ENCODE measurements at regions not wholly inside any gene's neighbourhood (a gene's known extent, or its start where the extent isn't known, plus 50 kb on each side); places are given as distances from the start of the nearest gene placed in this dataset.
"Not testable (repeated sequence)": the region's sequence is repeated elsewhere in the genome, so short reads cannot be mapped to it uniquely, and the experiment has no call there.

DNA sequence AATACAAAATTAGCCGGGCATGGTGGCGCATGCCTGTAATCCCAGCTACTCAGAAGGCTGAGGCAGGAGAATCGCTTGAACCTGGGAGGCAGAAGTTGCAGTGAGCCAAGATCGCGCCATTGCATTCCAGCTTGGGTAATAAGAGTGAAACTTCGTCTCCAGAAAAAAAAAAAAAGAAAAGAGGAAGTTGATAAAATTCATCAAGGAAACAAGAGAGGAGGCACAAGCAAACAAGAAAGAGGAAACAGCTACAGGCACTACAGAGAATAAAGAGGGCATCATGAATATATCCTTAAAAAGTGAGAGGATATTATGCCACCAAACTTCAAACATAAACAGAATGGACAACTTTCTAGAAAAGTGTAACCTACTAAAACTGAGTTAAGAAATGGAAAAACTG lies 98.3 kb downstream of the NIBAN1 start:
- not testable (repeated sequence) for H3K9me3 ChIP-seq (ENCODE audit: control insufficient read depth, insufficient read depth, low read length); H3K36me3 ChIP-seq (ENCODE audit: control insufficient read depth, insufficient read depth, low read length); H3K27ac ChIP-seq (ENCODE audit: low read depth, low read length); H3K4me3 ChIP-seq (ENCODE audit: low read depth, low read length); H3K27me3 ChIP-seq (ENCODE audit: control insufficient read depth, insufficient read depth, low read length); H3K4me1 ChIP-seq (ENCODE audit: control insufficient read depth, insufficient read depth, low read length); DNase-seq (ENCODE audit: low read depth in 4 of 6, low spot score in 6 of 6)
- 84% methylated on average over 4 of the region's 6 CpGs for WGBS (ENCODE audit: insufficient coverage)

DNA sequence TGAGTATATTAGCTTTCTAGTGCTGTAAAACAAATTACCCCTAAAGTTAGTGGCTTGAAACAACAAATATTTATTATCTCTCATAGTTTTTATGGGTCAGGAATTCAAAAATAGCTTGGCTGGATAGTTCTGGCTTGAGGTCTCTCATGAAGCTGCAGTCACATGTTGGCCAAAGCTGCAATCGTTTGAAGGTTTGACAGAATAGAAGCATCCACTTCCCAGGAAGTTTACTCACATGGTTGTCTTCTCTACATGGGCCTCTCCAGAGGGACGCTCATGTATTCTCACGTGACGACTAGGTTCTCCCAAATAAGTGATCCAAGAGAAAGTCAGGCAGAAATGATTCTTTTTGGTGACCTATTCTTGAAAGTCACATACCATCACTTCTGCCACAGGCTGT lies 99.1 kb downstream of the NIBAN1 start:
- DNase-seq (ENCODE audit: low read depth in 4 of 6, low spot score in 6 of 6), result no peak
- Histone ChIP-seq H3K9me3 (ENCODE audit: control insufficient read depth, insufficient read depth, low read length) (no peaks in the 10 kb centered on the region), H3K27ac (ENCODE audit: low read depth, low read length) (no peak overlapping the region), H3K36me3 (ENCODE audit: control insufficient read depth, insufficient read depth, low read length) (no peaks in the 10 kb centered on the region), H3K27me3 (ENCODE audit: control insufficient read depth, insufficient read depth, low read length) (no peaks in the 10 kb centered on the region), H3K4me3 (ENCODE audit: low read depth, low read length) (no peak overlapping the region), H3K4me1 (ENCODE audit: control insufficient read depth, insufficient read depth, low read length) (no peaks in the 10 kb centered on the region)
- 80% methylated on average over 1 of the region's 4 CpGs for WGBS (ENCODE audit: insufficient coverage)

DNA sequence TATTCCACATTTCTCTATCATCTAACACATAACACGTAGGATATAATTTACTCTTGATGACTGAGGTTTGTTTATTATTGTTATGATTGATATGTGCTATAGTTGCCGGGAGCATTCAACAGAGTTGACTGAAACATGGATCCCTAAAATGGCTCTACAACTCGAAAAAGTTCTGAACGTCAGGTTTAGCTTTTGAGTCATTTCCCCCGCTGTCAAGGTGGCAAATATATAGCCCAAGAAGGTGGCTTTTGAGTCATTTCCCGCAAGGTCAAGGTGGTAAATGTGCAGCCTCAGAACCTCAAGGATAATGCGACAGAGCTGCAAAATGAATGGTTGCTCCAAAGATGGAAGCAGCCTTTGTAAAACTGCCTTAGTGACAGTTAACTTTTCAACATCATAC lies 104.0 kb downstream of the NIBAN1 start:
- Histone ChIP-seq H3K27ac (ENCODE audit: low read depth, low read length) (no peak overlapping the region), H3K9me3 (ENCODE audit: control insufficient read depth, insufficient read depth, low read length) (no peaks in the 10 kb centered on the region), H3K27me3 (ENCODE audit: control insufficient read depth, insufficient read depth, low read length) (no peaks in the 10 kb centered on the region), H3K4me3 (ENCODE audit: low read depth, low read length) (no peak overlapping the region), H3K4me1 (ENCODE audit: control insufficient read depth, insufficient read depth, low read length) (no peaks in the 10 kb centered on the region), H3K36me3 (ENCODE audit: control insufficient read depth, insufficient read depth, low read length) (no peaks in the 10 kb centered on the region)
- no peak for DNase-seq (ENCODE audit: low read depth in 4 of 6, low spot score in 6 of 6)
- WGBS (ENCODE audit: insufficient coverage), result 69% methylated on average over 6 of the region's 7 CpGs

DNA sequence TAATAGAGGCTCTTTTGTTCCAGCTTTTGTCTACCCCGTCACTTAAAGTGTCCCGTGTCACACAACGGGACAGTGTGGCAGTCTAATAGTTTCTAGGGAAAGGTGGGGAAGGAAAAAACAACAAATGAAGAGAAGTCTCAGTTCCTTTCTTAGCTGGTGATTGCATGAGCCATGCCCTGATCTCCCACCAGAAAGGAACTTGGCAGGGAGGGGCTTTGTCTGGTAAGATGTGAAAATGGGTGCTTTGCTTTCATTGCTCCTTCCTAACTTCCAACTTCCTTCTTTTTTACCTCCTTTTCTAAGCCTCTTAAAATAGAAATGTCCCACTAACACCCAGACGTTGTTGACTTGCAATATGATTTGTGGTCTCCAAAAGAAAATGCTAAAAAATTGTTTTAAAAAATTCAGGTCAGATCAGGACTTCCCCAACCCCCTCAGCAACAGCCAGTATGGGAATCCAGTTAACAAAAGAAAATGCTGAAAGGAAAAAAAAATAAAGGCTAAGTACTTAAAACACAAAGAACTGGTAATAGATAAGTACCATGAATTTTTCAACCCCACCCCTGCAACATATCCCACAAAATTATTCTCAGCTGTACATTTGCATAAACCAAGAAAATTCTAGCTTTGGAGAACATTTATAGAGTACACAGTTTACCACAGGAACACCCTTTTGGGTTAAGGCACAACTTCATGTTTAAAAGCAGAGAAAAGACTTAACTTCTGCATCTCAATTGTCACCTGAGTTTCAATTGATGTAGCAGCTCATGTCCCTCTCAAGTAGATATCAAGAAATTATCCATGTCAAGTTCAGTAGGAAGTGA lies 106.2 kb downstream of the NIBAN1 start:
- Histone ChIP-seq H3K27me3 (ENCODE audit: control insufficient read depth, insufficient read depth, low read length) (no peaks in the 10 kb centered on the region), H3K4me3 (ENCODE audit: low read depth, low read length) (no peak overlapping the region), H3K4me1 (ENCODE audit: control insufficient read depth, insufficient read depth, low read length) (no peaks in the 10 kb centered on the region), H3K36me3 (ENCODE audit: control insufficient read depth, insufficient read depth, low read length) (no peaks in the 10 kb centered on the region), H3K9me3 (ENCODE audit: control insufficient read depth, insufficient read depth, low read length) (no peaks in the 10 kb centered on the region), H3K27ac (ENCODE audit: low read depth, low read length) (no peak overlapping the region)
- WGBS (ENCODE audit: insufficient coverage), result 20% methylated on average over 2 of the region's 4 CpGs
- no peak for DNase-seq (ENCODE audit: low read depth in 4 of 6, low spot score in 6 of 6)

DNA sequence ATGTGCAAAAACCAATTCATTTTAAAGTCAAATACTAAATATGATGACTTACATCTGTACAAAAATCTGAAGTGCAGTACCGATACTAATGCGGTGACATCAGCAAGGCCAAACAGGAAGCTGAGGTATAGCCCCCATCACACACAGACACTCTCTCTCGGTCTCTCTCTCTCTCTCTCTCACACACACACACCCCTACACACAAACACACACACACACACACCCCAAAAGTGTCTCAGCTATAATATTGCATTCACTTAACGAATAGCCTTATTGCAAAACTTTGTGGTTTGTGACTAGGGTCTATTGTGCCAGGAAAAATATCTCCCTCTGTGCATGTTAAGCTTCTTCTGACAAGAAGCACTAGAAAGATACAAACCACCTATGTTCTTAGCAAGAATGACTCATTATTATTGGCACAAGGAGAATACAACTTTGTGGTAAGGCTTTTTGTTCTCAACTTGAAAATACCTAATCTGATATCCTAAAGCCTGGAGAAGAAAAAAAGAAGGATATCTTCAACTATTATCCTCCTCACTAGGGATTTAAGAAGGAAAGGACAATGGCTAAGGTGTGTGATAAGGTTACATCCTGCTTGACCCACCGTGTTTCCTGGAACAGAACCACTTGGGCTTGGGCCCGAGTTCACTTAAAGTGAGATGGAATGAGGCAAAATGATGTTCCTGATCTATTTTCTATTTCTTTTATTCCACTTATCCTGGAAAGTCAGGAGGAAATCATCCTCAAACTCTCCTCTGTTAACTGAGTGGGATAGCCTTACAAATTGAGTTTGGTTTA lies 107.1 kb downstream of the NIBAN1 start:
- Histone ChIP-seq H3K27ac (ENCODE audit: low read depth, low read length) (no peak overlapping the region), H3K4me3 (ENCODE audit: low read depth, low read length) (no peak overlapping the region), H3K36me3 (ENCODE audit: control insufficient read depth, insufficient read depth, low read length) (no peaks in the 10 kb centered on the region), H3K9me3 (ENCODE audit: control insufficient read depth, insufficient read depth, low read length) (no peaks in the 10 kb centered on the region), H3K27me3 (ENCODE audit: control insufficient read depth, insufficient read depth, low read length) (no peaks in the 10 kb centered on the region), H3K4me1 (ENCODE audit: control insufficient read depth, insufficient read depth, low read length) (no peaks in the 10 kb centered on the region)
- no peak for DNase-seq (ENCODE audit: low read depth in 4 of 6, low spot score in 6 of 6)
- WGBS (ENCODE audit: insufficient coverage), result 100% methylated on average over 1 of the region's 6 CpGs

DNA sequence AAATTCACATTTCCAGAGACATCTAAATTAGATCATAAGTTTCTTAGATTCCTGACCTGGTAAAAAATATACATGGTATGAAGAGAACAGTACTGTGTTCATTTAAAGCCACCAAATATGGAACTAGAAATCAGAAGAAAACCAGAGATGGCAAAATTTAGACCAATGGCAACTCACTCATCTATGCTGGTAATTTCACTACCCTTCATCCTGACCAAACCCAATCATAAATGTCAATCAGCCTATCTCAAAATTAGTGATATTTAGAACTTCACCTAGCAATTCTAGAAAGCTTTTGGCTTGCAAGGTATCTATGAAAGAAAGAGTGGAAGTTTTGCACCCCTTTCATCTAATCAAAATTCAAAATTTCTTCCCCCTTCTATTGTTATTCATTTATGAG lies 107.7 kb downstream of the NIBAN1 start:
- Histone ChIP-seq H3K9me3 (ENCODE audit: control insufficient read depth, insufficient read depth, low read length) (no peaks in the 10 kb centered on the region), H3K27ac (ENCODE audit: low read depth, low read length) (no peak overlapping the region), H3K27me3 (ENCODE audit: control insufficient read depth, insufficient read depth, low read length) (no peaks in the 10 kb centered on the region), H3K4me1 (ENCODE audit: control insufficient read depth, insufficient read depth, low read length) (no peaks in the 10 kb centered on the region), H3K36me3 (ENCODE audit: control insufficient read depth, insufficient read depth, low read length) (no peaks in the 10 kb centered on the region), H3K4me3 (ENCODE audit: low read depth, low read length) (no peak overlapping the region)
- no peak for DNase-seq (ENCODE audit: low read depth in 4 of 6, low spot score in 6 of 6)

DNA sequence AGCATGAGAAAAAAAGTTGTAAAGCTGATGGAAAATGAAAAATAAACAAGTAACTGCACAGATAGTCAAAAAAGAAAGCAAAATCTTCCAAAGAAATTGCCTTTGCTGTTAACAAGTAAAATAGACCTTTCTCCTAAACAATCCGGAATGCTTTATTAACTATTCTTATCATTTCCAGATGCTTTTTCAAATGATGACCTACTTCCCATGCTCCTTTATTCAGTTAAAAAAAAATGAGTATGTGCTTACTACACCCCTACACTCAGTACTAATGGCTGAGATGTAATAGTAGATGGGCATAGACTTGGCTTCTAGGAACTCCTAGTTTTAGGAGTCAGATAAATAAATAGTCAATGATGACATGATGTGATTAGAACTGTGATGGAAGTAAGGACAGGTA lies 108.5 kb downstream of the NIBAN1 start:
- H3K4me1 ChIP-seq (ENCODE audit: control insufficient read depth, insufficient read depth, low read length), result no peaks in the 10 kb centered on the region
- no peaks in the 10 kb centered on the region for H3K36me3 ChIP-seq (ENCODE audit: control insufficient read depth, insufficient read depth, low read length)
- DNase-seq (ENCODE audit: low read depth in 4 of 6, low spot score in 6 of 6), result no peak
- no peaks in the 10 kb centered on the region for H3K27me3 ChIP-seq (ENCODE audit: control insufficient read depth, insufficient read depth, low read length)
- no CpG with 5 or more reads among the region's 1 CpG for WGBS (ENCODE audit: insufficient coverage)
- no peak overlapping the region for H3K27ac ChIP-seq (ENCODE audit: low read depth, low read length)
- H3K9me3 ChIP-seq (ENCODE audit: control insufficient read depth, insufficient read depth, low read length), result no peaks in the 10 kb centered on the region
- no peak overlapping the region for H3K4me3 ChIP-seq (ENCODE audit: low read depth, low read length)

DNA sequence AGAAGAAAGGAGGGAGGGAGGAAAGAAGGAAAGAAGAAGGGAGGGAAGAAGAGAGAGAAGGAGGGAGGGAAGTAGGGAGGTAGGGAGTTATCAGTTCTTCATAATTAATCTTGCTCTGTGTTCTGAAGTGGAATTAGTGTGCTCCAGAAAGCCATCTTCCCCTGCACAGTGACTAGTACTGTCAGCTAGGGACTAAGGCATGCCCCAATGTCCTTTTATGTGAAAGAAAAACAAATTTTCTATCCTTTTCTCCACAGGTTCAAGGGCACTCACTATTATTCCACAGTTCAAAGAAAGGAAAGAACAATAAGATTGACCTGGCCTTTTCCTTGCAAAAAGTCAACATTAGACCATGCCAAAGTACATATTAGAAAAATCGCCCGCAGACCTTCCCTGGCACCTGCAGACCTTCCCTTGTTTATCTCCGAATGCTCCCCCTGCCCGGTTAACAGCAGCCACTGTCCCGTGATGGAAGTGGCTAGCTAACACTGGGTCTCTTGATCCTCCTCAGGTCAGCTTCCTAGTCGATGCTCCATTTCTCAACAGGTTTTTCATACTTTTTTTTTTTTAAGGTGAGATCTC lies 107.2 kb upstream of the EDEM3 start:
- Histone ChIP-seq H3K27ac (ENCODE audit: low read depth, low read length) (no peak overlapping the region), H3K27me3 (ENCODE audit: control insufficient read depth, insufficient read depth, low read length) (no peaks in the 10 kb centered on the region), H3K9me3 (ENCODE audit: control insufficient read depth, insufficient read depth, low read length) (no peaks in the 10 kb centered on the region), H3K4me3 (ENCODE audit: low read depth, low read length) (no peak overlapping the region), H3K36me3 (ENCODE audit: control insufficient read depth, insufficient read depth, low read length) (no peaks in the 10 kb centered on the region), H3K4me1 (ENCODE audit: control insufficient read depth, insufficient read depth, low read length) (no peaks in the 10 kb centered on the region)
- WGBS (ENCODE audit: insufficient coverage), result 83% methylated on average over 6 of the region's 6 CpGs
- no peak for DNase-seq (ENCODE audit: low read depth in 4 of 6, low spot score in 6 of 6)

DNA sequence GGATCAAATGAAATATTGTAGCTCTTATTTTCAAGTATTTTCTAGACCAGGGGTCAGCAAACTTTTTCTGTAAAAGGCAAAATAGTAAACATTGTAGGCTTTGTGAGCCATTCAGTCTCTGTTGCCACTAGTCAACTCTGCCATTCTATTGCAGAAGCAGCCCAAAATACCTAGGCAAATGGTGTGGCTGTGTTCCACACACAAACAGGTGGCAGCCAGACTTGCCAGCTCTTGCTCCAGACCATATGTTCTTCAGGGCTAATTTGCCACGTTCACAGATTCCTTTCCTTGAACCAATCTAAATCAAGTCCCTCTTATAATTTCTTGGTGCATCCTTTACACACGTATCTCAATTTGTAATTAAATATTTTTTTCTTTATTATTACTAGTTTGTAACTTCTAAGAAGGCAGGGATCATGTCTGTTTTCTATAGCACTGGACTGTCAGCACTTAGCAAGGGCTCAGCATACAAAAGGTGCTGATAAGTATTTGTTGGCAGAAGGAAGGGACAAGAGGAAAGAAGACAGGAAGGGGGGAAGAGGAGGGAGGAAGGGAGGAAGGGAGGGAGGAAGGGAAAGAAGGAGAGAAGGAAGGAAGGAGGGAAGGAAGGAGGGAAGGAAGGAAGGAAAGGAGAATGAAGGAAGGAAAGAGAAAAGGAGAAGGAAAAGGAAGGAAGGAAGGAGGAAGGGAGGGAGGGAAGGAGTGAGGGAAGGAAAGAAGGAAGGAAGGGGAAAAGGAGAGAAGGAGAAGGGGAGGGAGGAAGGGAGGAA lies 106.5 kb upstream of the EDEM3 start:
- DNase-seq (ENCODE audit: low read depth in 4 of 6, low spot score in 6 of 6), result peak in 1 of 6 donors; percentile 79
- H3K4me3 ChIP-seq (ENCODE audit: low read depth, low read length), result no peak overlapping the region
- H3K27ac ChIP-seq (ENCODE audit: low read depth, low read length), result no peak overlapping the region
- WGBS (ENCODE audit: insufficient coverage), result no CpG with 5 or more reads among the region's 2 CpGs
- no peaks in the 10 kb centered on the region for H3K4me1 ChIP-seq (ENCODE audit: control insufficient read depth, insufficient read depth, low read length)
- H3K27me3 ChIP-seq (ENCODE audit: control insufficient read depth, insufficient read depth, low read length), result no peaks in the 10 kb centered on the region
- H3K36me3 ChIP-seq (ENCODE audit: control insufficient read depth, insufficient read depth, low read length), result no peaks in the 10 kb centered on the region
- H3K9me3 ChIP-seq (ENCODE audit: control insufficient read depth, insufficient read depth, low read length), result no peaks in the 10 kb centered on the region

Measured in spinal cord (tissue), 9 donors.